NCI-H2029 (cell line): ENCODE measurements at regions not wholly inside any gene's neighbourhood (a gene's known extent, or its start where the extent isn't known, plus 50 kb on each side); places are given as distances from the start of the nearest gene placed in this dataset.

Source experiments
- DNase-seq: peaks from one replicate; lab custom pipeline; 2025; lab: John Stamatoyannopoulos, UW

GRCh38 chr5:164600274-164600673 is 1094.9 kb downstream of the MAT2B start:
- DNase-seq = no peak

- DNase-seq = no peak
Observed at GRCh38 chr5:164600929-164601535, 1095.6 kb downstream of the MAT2B start.

GRCh38 chr5:164608507-164608906 is 1103.1 kb downstream of the MAT2B start:
- DNase-seq = no peak

GRCh38 chr5:164610374-164610773 is 1105.0 kb downstream of the MAT2B start:
- no peak for DNase-seq

GRCh38 chr5:164614707-164615106 is 1109.3 kb downstream of the MAT2B start:
- no peak for DNase-seq

GRCh38 chr5:164617290-164617689 is 1111.9 kb downstream of the MAT2B start:
- DNase-seq = no peak

GRCh38 chr5:164627021-164627420 is 1121.6 kb downstream of the MAT2B start:
- no peak for DNase-seq

- DNase-seq = no peak
Observed at GRCh38 chr5:164636456-164636855, 1131.0 kb downstream of the MAT2B start.

- no peak for DNase-seq
Observed at GRCh38 chr5:164637931-164638521, 1132.6 kb downstream of the MAT2B start.

- no peak for DNase-seq
Observed at GRCh38 chr5:164649266-164649665, 1143.8 kb downstream of the MAT2B start.

- no peak for DNase-seq
Observed at GRCh38 chr5:164650427-164650826, 1145.0 kb downstream of the MAT2B start.

GRCh38 chr5:164651546-164652275 is 1146.3 kb downstream of the MAT2B start:
- no peak for DNase-seq

GRCh38 chr5:164652276-164652660 is 1146.8 kb downstream of the MAT2B start:
- no peak for DNase-seq

GRCh38 chr5:164663198-164663989 is 1158.0 kb downstream of the MAT2B start:
- DNase-seq = no peak

GRCh38 chr5:164671640-164672039 is 1166.2 kb downstream of the MAT2B start:
- no peak for DNase-seq

- DNase-seq = no peak
Observed at GRCh38 chr5:164672205-164672604, 1166.8 kb downstream of the MAT2B start.

- DNase-seq = no peak
Observed at GRCh38 chr5:164672931-164673694, 1167.7 kb downstream of the MAT2B start.

- no peak for DNase-seq
Observed at GRCh38 chr5:164679461-164679860, 1174.0 kb downstream of the MAT2B start.

GRCh38 chr5:164680216-164680615 is 1174.8 kb downstream of the MAT2B start:
- DNase-seq = no peak

- no peak for DNase-seq
Observed at GRCh38 chr5:164680812-164681520, 1175.5 kb downstream of the MAT2B start.

GRCh38 chr5:164687391-164687790 is 1182.0 kb downstream of the MAT2B start:
- DNase-seq = no peak
